GM19043 (cell line): ENCODE measurements at regions not wholly inside any gene's neighbourhood (a gene's known extent, or its start where the extent isn't known, plus 50 kb on each side); places are given as distances from the start of the nearest gene placed in this dataset.
"Not testable (repeated sequence)": the region's sequence is repeated elsewhere in the genome, so short reads cannot be mapped to it uniquely, and the experiment has no call there.

Experiments
- ATAC-seq: cut with Tn5 transposase; IDR thresholded peaks from one replicate; pipeline ENCODE4 v1.9.1; 2021; ENCODE audit warnings: low read depth; ENCODE audit not compliant: unreplicated experiment

DNA sequence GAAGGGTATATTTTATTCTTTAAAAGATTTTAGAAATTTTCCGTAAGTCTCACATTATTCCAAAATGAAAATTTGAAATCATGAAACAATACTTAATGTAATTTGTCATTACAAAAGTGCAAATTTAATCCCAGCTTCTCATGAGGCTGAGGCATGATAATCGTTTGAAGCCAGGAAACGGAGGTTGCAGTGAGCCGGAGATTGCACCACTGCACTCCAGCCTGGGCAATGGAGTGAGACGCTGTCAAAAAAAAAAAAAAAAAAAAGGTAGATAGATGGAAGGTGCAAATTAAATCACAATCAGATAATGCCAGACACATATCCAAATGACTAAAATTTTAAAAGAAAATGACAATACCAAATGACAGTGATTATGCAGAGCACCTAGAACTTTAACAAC is 644.2 kb downstream of the FAM181B start:
- ATAC-seq = no peak

- no peak for ATAC-seq
Observed at GRCh38 chr11:82085493-82085892, 648.2 kb downstream of the FAM181B start.

DNA sequence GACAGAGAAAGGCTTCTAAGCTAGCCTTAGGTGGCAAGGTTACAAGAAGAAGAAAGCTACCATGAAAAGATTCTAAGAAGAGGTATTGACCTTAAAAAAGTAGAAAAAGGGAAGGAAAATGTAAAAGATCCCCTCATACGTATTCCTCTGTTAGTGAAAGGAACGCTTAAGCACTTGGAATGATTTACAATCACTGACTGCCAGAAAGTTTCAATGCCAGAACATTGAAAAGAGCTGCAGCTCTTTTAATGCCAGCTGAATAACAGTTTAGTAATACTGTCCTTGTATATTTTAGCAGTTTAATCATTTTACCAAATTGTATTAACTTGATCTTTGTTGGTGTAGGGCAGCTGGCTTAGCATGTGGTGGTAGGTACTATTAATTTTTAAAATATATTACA is 650.7 kb downstream of the FAM181B start:
- ATAC-seq = no peak

- ATAC-seq = no peak
Observed at GRCh38 chr11:82080160-82080559, 653.5 kb downstream of the FAM181B start.

- ATAC-seq = no peak
Observed at GRCh38 chr11:82076126-82076525, 657.5 kb downstream of the FAM181B start.

- no peak for ATAC-seq
Observed at GRCh38 chr11:82059505-82059904, 674.2 kb downstream of the FAM181B start.

DNA sequence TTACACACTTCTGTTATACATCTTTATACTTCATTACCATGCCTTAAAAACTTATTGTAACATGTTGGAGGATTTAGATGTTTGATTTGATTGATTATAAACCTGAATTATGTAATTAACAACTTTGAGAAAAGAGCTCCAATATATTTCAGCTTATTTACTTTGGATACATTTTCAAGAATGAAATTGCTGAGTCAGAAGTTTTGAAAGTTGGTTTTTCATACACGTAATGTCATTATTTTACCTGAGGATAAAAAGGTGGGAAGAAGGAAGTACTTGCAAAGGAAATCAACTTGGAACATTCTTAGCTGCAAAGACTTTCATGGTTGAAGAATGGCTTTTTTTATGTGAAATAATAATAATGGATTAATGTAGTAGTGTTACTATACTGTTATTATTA is 677.2 kb downstream of the FAM181B start:
- ATAC-seq = no peak

- ATAC-seq = no peak
Observed at GRCh38 chr11:82049199-82049598, 684.5 kb downstream of the FAM181B start.

GRCh38 chr11:82047200-82047599 is 686.5 kb downstream of the FAM181B start:
- ATAC-seq = no peak

GRCh38 chr11:82046778-82047177 is 686.9 kb downstream of the FAM181B start:
- no peak for ATAC-seq

GRCh38 chr11:82045748-82046457 is 687.8 kb downstream of the FAM181B start:
- no peak for ATAC-seq

DNA sequence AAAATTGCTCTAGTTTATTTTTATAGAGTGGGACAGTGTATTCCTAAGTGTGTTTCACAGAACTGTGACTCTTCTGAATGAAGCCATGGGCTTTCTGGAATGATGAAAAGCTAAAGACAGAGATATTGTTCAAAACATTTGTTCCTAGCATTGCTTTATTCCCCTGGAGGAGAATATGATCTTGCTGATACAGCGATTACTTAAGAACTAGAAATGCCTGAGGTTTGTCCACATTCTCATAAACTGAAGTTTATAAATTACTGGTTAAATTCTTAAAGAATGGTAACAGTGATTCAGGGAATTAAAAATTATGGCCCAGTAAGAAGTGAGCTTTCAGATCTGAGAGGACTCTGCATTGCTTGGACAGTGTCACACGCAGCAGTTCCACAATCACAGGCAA is 690.3 kb downstream of the FAM181B start:
- ATAC-seq = no peak

DNA sequence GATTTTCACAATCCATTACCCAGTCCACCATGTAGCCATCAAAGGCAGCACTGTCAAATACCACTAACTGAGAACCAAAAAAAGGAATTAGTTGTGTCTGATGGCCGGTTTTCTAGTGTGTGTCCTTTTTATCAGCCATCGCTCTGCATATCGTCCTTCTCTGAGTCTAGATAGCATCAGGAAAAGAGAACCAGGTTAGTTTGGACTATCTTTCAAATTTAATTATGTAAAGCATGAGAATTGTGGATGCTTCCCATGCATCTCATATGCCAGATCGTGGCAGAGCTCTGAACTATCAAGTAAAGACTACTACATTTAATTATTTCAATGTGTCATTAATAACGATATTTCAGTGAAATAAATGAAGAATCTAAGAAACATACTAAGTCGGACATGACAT is 691.9 kb downstream of the FAM181B start:
- ATAC-seq = no peak

DNA sequence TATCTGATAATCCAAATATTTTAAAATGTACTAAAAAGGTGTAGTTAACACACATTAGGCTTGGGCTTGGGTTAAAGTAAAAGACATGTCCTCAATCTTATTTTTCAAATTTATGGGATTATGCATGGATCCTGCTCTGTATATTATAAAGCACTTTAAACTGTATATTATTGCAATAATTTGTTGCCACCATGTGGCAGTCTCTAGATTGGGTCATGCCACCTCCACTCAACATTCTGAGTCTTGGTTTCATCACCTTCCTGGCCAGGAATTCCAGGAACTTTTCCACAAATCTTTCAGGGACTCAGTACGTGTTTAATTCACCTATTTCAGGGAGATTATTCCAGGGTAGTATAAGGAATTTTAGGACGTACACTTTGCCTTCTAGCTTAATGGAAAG is 695.5 kb downstream of the FAM181B start:
- ATAC-seq = no peak

DNA sequence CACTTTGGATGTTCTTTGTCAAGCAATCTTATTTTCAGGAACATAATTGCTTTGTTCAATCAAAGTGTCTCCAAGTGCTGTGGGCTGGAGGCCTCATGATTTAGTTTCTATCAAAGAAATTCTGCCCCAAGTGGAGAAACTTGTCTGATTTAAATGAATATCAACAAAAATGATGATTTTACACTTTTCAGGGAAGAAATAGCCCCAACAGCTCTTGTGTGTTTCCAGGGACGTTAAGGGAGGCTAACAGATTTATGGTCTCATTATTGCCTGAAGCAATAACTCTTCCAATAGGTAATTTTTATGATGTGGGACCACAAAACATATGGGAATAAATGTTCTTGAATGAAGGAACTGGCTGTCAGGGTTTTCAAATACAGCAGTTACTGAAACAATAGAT is 699.1 kb downstream of the FAM181B start:
- ATAC-seq = no peak

DNA sequence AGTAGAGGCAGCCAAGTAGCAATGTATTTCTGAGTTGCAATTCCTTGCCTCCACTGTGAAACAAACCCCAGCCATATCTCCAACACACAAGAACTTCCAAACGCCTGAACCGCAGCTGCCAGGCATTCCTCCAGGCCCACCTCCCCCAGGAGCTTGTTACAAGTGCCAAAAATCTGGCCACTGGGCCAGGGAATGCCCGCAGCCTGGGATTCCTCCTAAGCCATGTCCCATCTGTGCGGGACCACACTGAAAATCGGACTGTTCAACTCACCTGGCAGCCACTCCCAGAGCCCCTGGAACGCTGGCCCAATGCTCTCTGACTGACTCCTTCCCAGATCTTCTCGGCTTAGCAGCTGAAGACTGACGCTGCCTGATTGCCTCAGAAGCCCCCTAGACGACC is 706.3 kb downstream of the FAM181B start:
- ATAC-seq = not testable (repeated sequence)

- ATAC-seq = no peak
Observed at GRCh38 chr11:82024760-82025159, 708.9 kb downstream of the FAM181B start.

GRCh38 chr11:82012276-82012675 is 721.4 kb downstream of the FAM181B start:
- ATAC-seq = no peak

DNA sequence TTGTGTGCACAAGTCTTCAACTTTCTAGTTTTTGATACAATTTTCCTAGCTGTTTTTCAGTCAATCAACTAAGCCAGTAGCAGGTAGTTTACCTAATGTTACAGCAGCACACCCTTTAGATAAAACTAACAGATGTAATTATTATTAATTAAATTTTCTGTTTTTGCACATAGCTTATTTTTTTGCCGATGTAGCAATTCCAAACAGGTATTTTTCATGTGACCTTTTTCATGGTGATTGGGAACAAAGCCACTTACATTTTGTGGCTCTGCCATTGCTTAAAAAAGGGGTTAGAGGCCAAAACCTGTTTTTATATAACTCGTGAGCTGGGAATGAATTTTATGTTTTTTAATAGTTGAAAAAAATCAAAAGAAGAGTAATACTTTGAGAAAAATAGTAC is 724.5 kb downstream of the FAM181B start:
- ATAC-seq = no peak

DNA sequence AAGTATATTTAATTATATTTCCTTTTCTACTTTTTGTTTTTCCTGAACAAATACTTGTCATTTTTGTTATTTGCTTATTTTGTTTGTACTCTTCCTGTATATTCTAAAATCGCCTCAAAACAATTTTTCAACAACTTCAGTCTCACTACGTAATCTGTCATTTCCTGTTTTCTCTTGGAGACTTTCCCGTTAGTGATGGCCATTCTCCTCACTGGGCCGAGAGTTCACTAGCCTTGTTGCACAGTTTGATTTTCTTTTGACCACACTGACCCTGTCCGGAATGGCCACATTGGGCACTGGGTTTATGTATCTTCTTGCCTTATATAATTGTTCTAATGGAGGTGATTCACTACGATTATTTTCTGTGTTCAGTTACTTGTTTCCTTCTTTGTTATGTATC is 726.1 kb downstream of the FAM181B start:
- no peak for ATAC-seq

DNA sequence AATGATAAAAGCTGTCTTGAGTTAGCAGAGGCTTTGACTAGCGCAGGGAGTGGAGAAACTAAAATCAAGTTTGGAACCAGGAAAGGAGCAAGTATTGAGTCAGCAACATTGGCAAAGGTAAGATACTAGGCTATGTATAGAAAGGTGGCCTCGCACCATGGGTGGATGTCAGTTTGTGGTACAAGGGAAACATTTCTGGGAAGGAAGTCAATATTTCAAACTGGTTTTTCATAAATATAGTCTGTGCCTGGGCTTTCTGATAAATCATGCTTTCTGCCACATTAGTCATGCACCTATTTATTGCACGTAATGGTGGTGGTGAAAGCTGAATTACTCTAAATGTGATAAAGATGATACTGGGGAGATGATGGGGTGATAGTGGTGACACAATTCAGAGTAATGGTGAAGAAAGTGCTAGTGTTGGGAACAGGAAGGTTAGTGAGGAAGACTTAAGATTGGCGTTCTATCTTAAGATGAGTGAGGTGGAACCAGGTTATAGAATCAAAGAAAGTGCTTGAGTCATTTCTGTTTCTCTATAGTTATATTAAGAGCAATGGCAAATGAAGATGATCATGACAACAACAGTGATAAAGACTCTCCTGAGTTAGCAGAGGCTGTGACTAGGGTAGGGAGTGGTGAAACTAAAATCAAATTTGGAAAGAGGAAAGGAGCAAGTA is 729.0 kb downstream of the FAM181B start:
- ATAC-seq = no peak
